Activated CD4-positive, CD25-positive, alpha-beta regulatory T cell treated with anti-CD3 and anti-CD28 coated beads, Interleukin-2, amount 50 U/mL, for 24 hours (primary cell): ENCODE measurements at regions not wholly inside any gene's neighbourhood (a gene's known extent, or its start where the extent isn't known, plus 50 kb on each side); places are given as distances from the start of the nearest gene placed in this dataset.

ENCODE experiments used
- ATAC-seq, 2 donors: fragments of 150-1000 bp; cut with Tn5 transposase; one replicate each; pipeline ENCODE4 v1.10.0; 2021; ENCODE audit warnings: mild to moderate bottlenecking in 1 of 2, moderate library complexity in 1 of 2

GRCh38 chr21:23374155-23374554, 2233.1 kb downstream of the MRPL39 start:
- no peak for ATAC-seq

GRCh38 chr21:23356905-23357304, 2250.4 kb downstream of the MRPL39 start:
- ATAC-seq: no peak

- no peak for ATAC-seq
Observed at GRCh38 chr21:23316190-23316589, 2291.1 kb downstream of the MRPL39 start.

GRCh38 chr21:23308741-23309140, 2298.5 kb downstream of the MRPL39 start:
- no peak for ATAC-seq

- no peak for ATAC-seq
Observed at GRCh38 chr21:23307065-23307464, 2300.2 kb downstream of the MRPL39 start.

GRCh38 chr21:23292292-23292691, 2294.1 kb downstream of the NCAM2 start:
- no peak for ATAC-seq

- no peak for ATAC-seq
Observed at GRCh38 chr21:23281917-23282316, 2283.7 kb downstream of the NCAM2 start.

- ATAC-seq: no peak
Observed at GRCh38 chr21:23249760-23250159, 2251.6 kb downstream of the NCAM2 start.

- no peak for ATAC-seq
Observed at GRCh38 chr21:23247334-23247733, 2249.1 kb downstream of the NCAM2 start.

- no peak for ATAC-seq
Observed at GRCh38 chr21:23245255-23245654, 2247.0 kb downstream of the NCAM2 start.

GRCh38 chr21:23223882-23224281, 2225.7 kb downstream of the NCAM2 start:
- ATAC-seq: no peak

GRCh38 chr21:23218667-23219066, 2220.5 kb downstream of the NCAM2 start:
- no peak for ATAC-seq

- no peak for ATAC-seq
Observed at GRCh38 chr21:23217597-23217996, 2219.4 kb downstream of the NCAM2 start.

GRCh38 chr21:23215261-23215660, 2217.1 kb downstream of the NCAM2 start:
- ATAC-seq: no peak
